GM23338 (cell line): ENCODE measurements at regions not wholly inside any gene's neighbourhood (a gene's known extent, or its start where the extent isn't known, plus 50 kb on each side); places are given as distances from the start of the nearest gene placed in this dataset.

Source experiments
- ATAC-seq: fragments of 200-7000 bp; cut with Tn5 transposase; 3 replicates; pipeline ENCODE4 v1.9.1; 2020
- DNase-seq: peaks from one replicate; pipeline ENCODE4 v3.0.0-alpha.2; 2015; ENCODE audit warnings: low spot score
- H2AFZ ChIP-seq: fragments of 200-600 bp; sonication (generic); 2 replicates; pipeline ENCODE4 v1.8.0; 2016; ENCODE audit warnings: antibody characterized with exemption, mild to moderate bottlenecking, moderate library complexity
- H3F3A ChIP-seq: fragments of 200-600 bp; sonication (generic); replicated peaks from 2 replicates; pipeline ENCODE4 v1.8.0; 2017; ENCODE audit warnings: antibody characterized with exemption, mixed run types, low read depth
- H3K27ac ChIP-seq: fragments of 200-600 bp; sonication (generic); 2 replicates; pipeline ENCODE4 v1.6.1; 2016; ENCODE audit warnings: low read depth
- H3K27me3 ChIP-seq: fragments of 200-600 bp; sonication (generic); 2 replicates; pipeline ENCODE4 v1.8.0; 2016; ENCODE audit warnings: mild to moderate bottlenecking, mixed run types, moderate library complexity; ENCODE audit not compliant: insufficient read depth
- H3K36me3 ChIP-seq: fragments of 200-600 bp; sonication (generic); 2 replicates; pipeline ENCODE4 v1.8.0; 2016; ENCODE audit warnings: mild to moderate bottlenecking; ENCODE audit not compliant: insufficient read depth
- H3K4me1 ChIP-seq: fragments of 200-600 bp; sonication (generic); 2 replicates; pipeline ENCODE4 v1.8.0; 2016; ENCODE audit warnings: mild to moderate bottlenecking, moderate library complexity; ENCODE audit not compliant: insufficient read depth
- H3K4me2 ChIP-seq: fragments of 200-600 bp; sonication (generic); 2 replicates; pipeline ENCODE4 v1.7.1; 2017; ENCODE audit warnings: mixed run types
- H3K4me3 ChIP-seq: fragments of 200-600 bp; sonication (generic); 2 replicates; pipeline ENCODE4 v1.6.1; 2016; ENCODE audit warnings: mixed run types
- H3K79me2 ChIP-seq: fragments of 200-600 bp; sonication (generic); replicated peaks from 2 replicates; pipeline ENCODE4 v1.8.0; 2017; ENCODE audit warnings: mild to moderate bottlenecking; ENCODE audit not compliant: insufficient read depth
- H3K9me2 ChIP-seq: fragments of 200-600 bp; sonication (generic); 2 replicates; pipeline ENCODE4 v1.8.0; 2017; ENCODE audit not compliant: insufficient read depth
- H4K20me1 ChIP-seq: fragments of 200-600 bp; sonication (generic); replicated peaks from 2 replicates; pipeline ENCODE4 v1.8.0; 2017; ENCODE audit warnings: mild to moderate bottlenecking; ENCODE audit not compliant: insufficient read depth
- H3K27ac Mint-ChIP-seq: 2 replicates; pipeline ENCODE4 v1.8.0; 2020; ENCODE audit warnings: inconsistent platforms, mild to moderate bottlenecking, moderate library complexity, mixed read lengths
- H3K27me3 Mint-ChIP-seq: 3 replicates; pipeline ENCODE4 v1.8.0; 2022; ENCODE audit warnings: low read depth, mild to moderate bottlenecking, moderate library complexity, mixed read lengths, inconsistent platforms; ENCODE audit not compliant: insufficient read depth, poor library complexity
- H3K36me3 Mint-ChIP-seq: 3 replicates; pipeline ENCODE4 v1.8.0; 2021; ENCODE audit warnings: low read depth, mild to moderate bottlenecking, inconsistent platforms, moderate library complexity, mixed read lengths
- H3K4me1 Mint-ChIP-seq: 3 replicates; pipeline ENCODE4 v1.8.0; 2020; ENCODE audit warnings: mild to moderate bottlenecking, inconsistent platforms, mixed read lengths
- H3K4me3 Mint-ChIP-seq: 3 replicates; pipeline ENCODE4 v1.8.0; 2021; ENCODE audit warnings: moderate library complexity, mild to moderate bottlenecking, inconsistent platforms, mixed read lengths
- H3K9me3 Mint-ChIP-seq: 3 replicates; pipeline ENCODE4 v1.8.0; 2020; ENCODE audit warnings: moderate library complexity, mild to moderate bottlenecking, inconsistent platforms, mixed read lengths
- CREB1 ChIP-seq: fragments of 250-450 bp; sonication (Bioruptor Pico); IDR thresholded peaks from 2 replicates; pipeline ENCODE4 v1.5.0; 2020; ENCODE audit warnings: low read depth, mild to moderate bottlenecking, moderate library complexity
- EZH2 ChIP-seq: fragments of 200-600 bp; sonication (generic); IDR thresholded peaks from one replicate; pipeline ENCODE4 v1.8.0; 2017; ENCODE audit warnings: antibody characterized with exemption, mild to moderate bottlenecking, low read depth; ENCODE audit not compliant: unreplicated experiment
- EZH2phosphoT487 ChIP-seq: fragments of 200-600 bp; sonication (generic); IDR thresholded peaks from one replicate; pipeline ENCODE4 v1.8.1; 2018; ENCODE audit warnings: antibody characterized with exemption; ENCODE audit not compliant: unreplicated experiment
- JUNB ChIP-seq: IDR thresholded peaks from one replicate; pipeline ENCODE4 v1.6.1; 2016; ENCODE audit warnings: antibody characterized with exemption; ENCODE audit not compliant: unreplicated experiment
- NANOG ChIP-seq: IDR thresholded peaks from 2 replicates; pipeline ENCODE4 v1.6.1; 2016; ENCODE audit warnings: antibody characterized with exemption, borderline replicate concordance
- POLR2AphosphoS5 ChIP-seq: IDR thresholded peaks from 2 replicates; pipeline ENCODE4 v1.6.1; 2016; ENCODE audit warnings: antibody characterized with exemption, low read depth
- STAT1 ChIP-seq: IDR thresholded peaks from one replicate; pipeline ENCODE4 v1.6.1; 2016; ENCODE audit warnings: antibody characterized with exemption; ENCODE audit not compliant: unreplicated experiment
- ZNF114 ChIP-seq: fragments of 250-450 bp; sonication (Bioruptor Pico); IDR thresholded peaks from 2 replicates; pipeline ENCODE4 v1.5.0; 2020; ENCODE audit warnings: mild to moderate bottlenecking, moderate library complexity
- TF ChIP-seq, protein P1 (sequence below): IDR thresholded peaks from 2 replicates; pipeline ENCODE4 v1.6.1; 2016; ENCODE audit warnings: antibody characterized with exemption
- TF ChIP-seq, protein P2 (sequence below), 2 experiments: fragments of 200-600 bp in 1 of 2; sonication (generic) in 1 of 2; conservative IDR thresholded peaks; 2 replicates each; pipeline versions ENCODE4 v1.5.1 to v1.6.1; 2016 to 2017; ENCODE audit warnings: antibody characterized with exemption in 2 of 2, low read depth in 2 of 2, mild to moderate bottlenecking in 2 of 2, moderate library complexity in 1 of 2
- TF ChIP-seq, protein P3 (sequence below): IDR thresholded peaks from one replicate; pipeline ENCODE4 v1.6.1; 2018; ENCODE audit warnings: antibody characterized with exemption; ENCODE audit not compliant: unreplicated experiment
- TF ChIP-seq, protein P4 (sequence below): fragments of 250-450 bp; sonication (Bioruptor Pico); IDR thresholded peaks from 2 replicates; pipeline ENCODE4 v1.5.0; 2020; ENCODE audit warnings: mild to moderate bottlenecking, moderate library complexity

DNA sequence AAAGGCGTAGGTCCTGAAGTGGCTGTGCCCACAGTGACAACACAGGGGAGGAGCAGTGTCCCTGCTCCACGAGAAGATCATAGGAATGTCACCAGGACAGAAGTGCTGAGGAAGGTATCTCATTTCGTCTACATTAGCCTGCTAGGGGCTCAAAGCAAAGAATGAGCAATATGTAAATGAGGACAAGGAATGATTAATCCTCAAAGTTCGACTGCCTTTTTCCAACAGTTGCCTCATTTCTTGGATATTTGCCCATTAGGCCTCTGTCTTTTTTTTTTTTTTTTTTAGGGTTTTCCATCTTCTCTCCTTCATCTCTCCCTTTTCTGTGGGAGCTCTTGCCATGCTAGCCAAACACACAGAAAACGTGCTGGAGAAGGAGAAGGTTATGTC is 105.2 kb upstream of the ARHGAP28 start (continued):
- TF ChIP-seq, protein P1, sequence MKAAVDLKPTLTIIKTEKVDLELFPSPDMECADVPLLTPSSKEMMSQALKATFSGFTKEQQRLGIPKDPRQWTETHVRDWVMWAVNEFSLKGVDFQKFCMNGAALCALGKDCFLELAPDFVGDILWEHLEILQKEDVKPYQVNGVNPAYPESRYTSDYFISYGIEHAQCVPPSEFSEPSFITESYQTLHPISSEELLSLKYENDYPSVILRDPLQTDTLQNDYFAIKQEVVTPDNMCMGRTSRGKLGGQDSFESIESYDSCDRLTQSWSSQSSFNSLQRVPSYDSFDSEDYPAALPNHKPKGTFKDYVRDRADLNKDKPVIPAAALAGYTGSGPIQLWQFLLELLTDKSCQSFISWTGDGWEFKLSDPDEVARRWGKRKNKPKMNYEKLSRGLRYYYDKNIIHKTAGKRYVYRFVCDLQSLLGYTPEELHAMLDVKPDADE = no peak
- TF ChIP-seq POLR2AphosphoS5 = no peak
- TF ChIP-seq, protein P2, sequence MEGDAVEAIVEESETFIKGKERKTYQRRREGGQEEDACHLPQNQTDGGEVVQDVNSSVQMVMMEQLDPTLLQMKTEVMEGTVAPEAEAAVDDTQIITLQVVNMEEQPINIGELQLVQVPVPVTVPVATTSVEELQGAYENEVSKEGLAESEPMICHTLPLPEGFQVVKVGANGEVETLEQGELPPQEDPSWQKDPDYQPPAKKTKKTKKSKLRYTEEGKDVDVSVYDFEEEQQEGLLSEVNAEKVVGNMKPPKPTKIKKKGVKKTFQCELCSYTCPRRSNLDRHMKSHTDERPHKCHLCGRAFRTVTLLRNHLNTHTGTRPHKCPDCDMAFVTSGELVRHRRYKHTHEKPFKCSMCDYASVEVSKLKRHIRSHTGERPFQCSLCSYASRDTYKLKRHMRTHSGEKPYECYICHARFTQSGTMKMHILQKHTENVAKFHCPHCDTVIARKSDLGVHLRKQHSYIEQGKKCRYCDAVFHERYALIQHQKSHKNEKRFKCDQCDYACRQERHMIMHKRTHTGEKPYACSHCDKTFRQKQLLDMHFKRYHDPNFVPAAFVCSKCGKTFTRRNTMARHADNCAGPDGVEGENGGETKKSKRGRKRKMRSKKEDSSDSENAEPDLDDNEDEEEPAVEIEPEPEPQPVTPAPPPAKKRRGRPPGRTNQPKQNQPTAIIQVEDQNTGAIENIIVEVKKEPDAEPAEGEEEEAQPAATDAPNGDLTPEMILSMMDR (conservative IDR thresholded peaks at IDR 0.05; ENCODE audit: low read depth in 2 of 2) = no peak
- TF ChIP-seq NANOG = no peak
- TF ChIP-seq EZH2 = no peak

DNA sequence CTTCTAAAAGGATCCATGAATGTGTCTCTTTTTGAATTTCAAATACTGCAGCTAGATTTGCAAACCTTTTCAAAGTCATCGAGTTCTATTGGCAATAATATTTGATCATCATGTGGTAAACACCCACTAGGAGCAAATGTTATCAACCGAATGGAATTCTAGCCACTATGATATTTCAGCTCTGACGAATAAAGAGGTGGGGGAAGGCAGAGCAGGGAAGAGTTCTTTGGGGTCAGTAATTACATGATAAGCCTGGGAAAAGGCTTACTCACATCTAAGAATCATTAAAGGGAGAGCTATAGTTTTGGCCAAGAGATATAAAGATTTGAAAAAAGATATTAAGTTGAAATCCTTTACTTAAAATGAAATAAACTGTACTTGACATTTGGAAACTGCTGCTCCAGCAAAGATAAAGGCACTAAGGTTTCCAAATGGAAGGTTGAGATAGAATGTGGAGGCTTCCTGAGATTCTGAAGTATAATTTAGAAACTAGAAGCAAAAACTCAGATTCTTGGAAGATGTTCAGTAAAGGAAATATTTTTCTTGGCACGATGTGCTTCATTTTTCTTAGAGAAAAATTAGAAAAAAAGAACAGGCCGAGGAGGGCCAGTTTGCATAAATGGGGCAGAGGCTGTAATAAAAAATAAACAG is 104.7 kb upstream of the ARHGAP28 start:
- peaks cover 13% of the 10 kb centered on the region; the same call in 2 of the 3 replicates for H3K4me1 Mint-ChIP-seq
- no peak overlapping the region for H3K4me3 Mint-ChIP-seq
- no peaks in the 10 kb centered on the region for H3K9me3 Mint-ChIP-seq
- peaks cover 4% of the 10 kb centered on the region for H3K27me3 Mint-ChIP-seq
- H3K9me2 ChIP-seq = no peaks in the 10 kb centered on the region; the same call in 1 of the 2 replicates
- peak overlapping the region; percentile 16; the same call in 1 of the 2 replicates for H2AFZ ChIP-seq
- no peaks in the 10 kb centered on the region for H3K36me3 Mint-ChIP-seq
- no peaks in the 10 kb centered on the region for H3F3A ChIP-seq
- H3K4me2 ChIP-seq = no peak overlapping the region
- no peak overlapping the region for H3K4me3 ChIP-seq
- no peaks in the 10 kb centered on the region for H3K36me3 ChIP-seq
- H3K79me2 ChIP-seq = no peaks in the 10 kb centered on the region
- H3K27ac Mint-ChIP-seq = no peak overlapping the region
- DNase-seq = no peak
- ATAC-seq = no peak
- no peaks in the 10 kb centered on the region; the same call in 1 of the 2 replicates for H3K4me1 ChIP-seq
- no peak overlapping the region for H3K27ac ChIP-seq
- H4K20me1 ChIP-seq = no peaks in the 10 kb centered on the region
- H3K27me3 ChIP-seq = no peaks in the 10 kb centered on the region
- no peak for TF ChIP-seq NANOG
- TF ChIP-seq, protein P3, sequence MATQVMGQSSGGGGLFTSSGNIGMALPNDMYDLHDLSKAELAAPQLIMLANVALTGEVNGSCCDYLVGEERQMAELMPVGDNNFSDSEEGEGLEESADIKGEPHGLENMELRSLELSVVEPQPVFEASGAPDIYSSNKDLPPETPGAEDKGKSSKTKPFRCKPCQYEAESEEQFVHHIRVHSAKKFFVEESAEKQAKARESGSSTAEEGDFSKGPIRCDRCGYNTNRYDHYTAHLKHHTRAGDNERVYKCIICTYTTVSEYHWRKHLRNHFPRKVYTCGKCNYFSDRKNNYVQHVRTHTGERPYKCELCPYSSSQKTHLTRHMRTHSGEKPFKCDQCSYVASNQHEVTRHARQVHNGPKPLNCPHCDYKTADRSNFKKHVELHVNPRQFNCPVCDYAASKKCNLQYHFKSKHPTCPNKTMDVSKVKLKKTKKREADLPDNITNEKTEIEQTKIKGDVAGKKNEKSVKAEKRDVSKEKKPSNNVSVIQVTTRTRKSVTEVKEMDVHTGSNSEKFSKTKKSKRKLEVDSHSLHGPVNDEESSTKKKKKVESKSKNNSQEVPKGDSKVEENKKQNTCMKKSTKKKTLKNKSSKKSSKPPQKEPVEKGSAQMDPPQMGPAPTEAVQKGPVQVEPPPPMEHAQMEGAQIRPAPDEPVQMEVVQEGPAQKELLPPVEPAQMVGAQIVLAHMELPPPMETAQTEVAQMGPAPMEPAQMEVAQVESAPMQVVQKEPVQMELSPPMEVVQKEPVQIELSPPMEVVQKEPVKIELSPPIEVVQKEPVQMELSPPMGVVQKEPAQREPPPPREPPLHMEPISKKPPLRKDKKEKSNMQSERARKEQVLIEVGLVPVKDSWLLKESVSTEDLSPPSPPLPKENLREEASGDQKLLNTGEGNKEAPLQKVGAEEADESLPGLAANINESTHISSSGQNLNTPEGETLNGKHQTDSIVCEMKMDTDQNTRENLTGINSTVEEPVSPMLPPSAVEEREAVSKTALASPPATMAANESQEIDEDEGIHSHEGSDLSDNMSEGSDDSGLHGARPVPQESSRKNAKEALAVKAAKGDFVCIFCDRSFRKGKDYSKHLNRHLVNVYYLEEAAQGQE = no peak
- TF ChIP-seq EZH2 = no peak
- TF ChIP-seq, protein P4, sequence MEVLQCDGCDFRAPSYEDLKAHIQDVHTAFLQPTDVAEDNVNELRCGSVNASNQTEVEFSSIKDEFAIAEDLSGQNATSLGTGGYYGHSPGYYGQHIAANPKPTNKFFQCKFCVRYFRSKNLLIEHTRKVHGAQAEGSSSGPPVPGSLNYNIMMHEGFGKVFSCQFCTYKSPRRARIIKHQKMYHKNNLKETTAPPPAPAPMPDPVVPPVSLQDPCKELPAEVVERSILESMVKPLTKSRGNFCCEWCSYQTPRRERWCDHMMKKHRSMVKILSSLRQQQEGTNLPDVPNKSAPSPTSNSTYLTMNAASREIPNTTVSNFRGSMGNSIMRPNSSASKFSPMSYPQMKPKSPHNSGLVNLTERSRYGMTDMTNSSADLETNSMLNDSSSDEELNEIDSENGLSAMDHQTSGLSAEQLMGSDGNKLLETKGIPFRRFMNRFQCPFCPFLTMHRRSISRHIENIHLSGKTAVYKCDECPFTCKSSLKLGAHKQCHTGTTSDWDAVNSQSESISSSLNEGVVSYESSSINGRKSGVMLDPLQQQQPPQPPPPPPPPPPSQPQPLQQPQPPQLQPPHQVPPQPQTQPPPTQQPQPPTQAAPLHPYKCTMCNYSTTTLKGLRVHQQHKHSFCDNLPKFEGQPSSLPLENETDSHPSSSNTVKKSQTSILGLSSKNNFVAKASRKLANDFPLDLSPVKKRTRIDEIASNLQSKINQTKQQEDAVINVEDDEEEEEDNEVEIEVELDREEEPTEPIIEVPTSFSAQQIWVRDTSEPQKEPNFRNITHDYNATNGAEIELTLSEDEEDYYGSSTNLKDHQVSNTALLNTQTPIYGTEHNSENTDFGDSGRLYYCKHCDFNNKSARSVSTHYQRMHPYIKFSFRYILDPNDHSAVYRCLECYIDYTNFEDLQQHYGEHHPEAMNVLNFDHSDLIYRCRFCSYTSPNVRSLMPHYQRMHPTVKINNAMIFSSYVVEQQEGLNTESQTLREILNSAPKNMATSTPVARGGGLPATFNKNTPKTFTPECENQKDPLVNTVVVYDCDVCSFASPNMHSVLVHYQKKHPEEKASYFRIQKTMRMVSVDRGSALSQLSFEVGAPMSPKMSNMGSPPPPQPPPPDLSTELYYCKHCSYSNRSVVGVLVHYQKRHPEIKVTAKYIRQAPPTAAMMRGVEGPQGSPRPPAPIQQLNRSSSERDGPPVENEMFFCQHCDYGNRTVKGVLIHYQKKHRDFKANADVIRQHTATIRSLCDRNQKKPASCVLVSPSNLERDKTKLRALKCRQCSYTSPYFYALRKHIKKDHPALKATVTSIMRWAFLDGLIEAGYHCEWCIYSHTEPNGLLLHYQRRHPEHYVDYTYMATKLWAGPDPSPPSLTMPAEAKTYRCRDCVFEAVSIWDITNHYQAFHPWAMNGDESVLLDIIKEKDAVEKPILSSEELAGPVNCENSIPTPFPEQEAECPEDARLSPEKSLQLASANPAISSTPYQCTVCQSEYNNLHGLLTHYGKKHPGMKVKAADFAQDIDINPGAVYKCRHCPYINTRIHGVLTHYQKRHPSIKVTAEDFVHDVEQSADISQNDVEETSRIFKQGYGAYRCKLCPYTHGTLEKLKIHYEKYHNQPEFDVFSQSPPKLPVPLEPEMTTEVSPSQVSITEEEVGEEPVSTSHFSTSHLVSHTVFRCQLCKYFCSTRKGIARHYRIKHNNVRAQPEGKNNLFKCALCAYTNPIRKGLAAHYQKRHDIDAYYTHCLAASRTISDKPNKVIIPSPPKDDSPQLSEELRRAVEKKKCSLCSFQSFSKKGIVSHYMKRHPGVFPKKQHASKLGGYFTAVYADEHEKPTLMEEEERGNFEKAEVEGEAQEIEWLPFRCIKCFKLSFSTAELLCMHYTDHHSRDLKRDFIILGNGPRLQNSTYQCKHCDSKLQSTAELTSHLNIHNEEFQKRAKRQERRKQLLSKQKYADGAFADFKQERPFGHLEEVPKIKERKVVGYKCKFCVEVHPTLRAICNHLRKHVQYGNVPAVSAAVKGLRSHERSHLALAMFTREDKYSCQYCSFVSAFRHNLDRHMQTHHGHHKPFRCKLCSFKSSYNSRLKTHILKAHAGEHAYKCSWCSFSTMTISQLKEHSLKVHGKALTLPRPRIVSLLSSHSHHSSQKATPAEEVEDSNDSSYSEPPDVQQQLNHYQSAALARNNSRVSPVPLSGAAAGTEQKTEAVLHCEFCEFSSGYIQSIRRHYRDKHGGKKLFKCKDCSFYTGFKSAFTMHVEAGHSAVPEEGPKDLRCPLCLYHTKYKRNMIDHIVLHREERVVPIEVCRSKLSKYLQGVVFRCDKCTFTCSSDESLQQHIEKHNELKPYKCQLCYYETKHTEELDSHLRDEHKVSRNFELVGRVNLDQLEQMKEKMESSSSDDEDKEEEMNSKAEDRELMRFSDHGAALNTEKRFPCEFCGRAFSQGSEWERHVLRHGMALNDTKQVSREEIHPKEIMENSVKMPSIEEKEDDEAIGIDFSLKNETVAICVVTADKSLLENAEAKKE = no peak
- no peak for TF ChIP-seq JUNB
- no peak for TF ChIP-seq CREB1 (CRISPR knock-in tag)
- TF ChIP-seq ZNF114 (CRISPR knock-in tag) = no peak
- TF ChIP-seq STAT1 = no peak
- TF ChIP-seq EZH2phosphoT487 = no peak
